ENCODE measurements at regions not wholly inside any gene's neighbourhood (a gene's known extent, or its start where the extent isn't known, plus 50 kb on each side); places are given as distances from the start of the nearest gene placed in this dataset.
A peak's percentile ranks its signal among the peaks of the same experiment; 100 is the strongest.

DNA sequence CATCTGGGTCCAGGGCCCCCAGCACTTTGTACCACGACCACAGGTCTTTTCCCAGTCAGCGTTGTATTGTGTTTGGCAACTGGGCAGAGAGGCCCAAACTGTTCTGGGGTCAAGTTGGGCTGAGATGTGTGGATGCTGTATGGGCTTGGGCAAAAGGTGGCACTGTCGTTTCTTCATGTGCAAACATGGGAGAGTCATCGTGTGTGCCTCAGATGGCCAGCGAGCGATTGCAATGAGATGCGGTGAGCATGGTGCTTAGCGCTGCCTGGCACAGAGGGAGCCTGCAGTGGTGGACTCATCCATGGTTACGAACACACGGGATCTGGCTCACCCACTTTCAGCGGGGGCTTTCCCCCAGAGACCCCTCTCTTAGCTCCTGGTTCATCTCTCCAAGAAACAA lies 120.4 kb upstream of the SORCS3 start:
- H2AK5ac ChIP-seq (ENCODE audit: low read length), result no peak overlapping the region
- no peak overlapping the region for H3K23ac ChIP-seq (ENCODE audit: low read length)
- no CpG with 5 or more reads among the region's 11 CpGs for WGBS (ENCODE audit: extremely low coverage, insufficient coverage, insufficient read length)
- no peaks in the 10 kb centered on the region for H3K4me1 ChIP-seq (ENCODE audit: control insufficient read depth in 1 of 2, insufficient read depth in 2 of 2, low read length in 2 of 2)
- no peak overlapping the region for H4K12ac ChIP-seq (ENCODE audit: low read depth, low read length)
- no peak overlapping the region for H3K14ac ChIP-seq (ENCODE audit: low read length)
- no peak overlapping the region for H3K27ac ChIP-seq (ENCODE audit: low read depth, low read length)
- H3K79me1 ChIP-seq (ENCODE audit: low read length), result no peaks in the 10 kb centered on the region
- no peak overlapping the region for H3K4me2 ChIP-seq (ENCODE audit: low read length)
- no peak overlapping the region for H2AFZ ChIP-seq (ENCODE audit: insufficient read depth, low read length, poor library complexity)
- peaks cover 2% of the 10 kb centered on the region for H3K9me3 ChIP-seq (ENCODE audit: insufficient read depth, low read depth, low read length)
- no peak overlapping the region for H4K8ac ChIP-seq (ENCODE audit: low read depth, low read length)
- no peak for DNase-seq
- no peak overlapping the region for H3K9ac ChIP-seq (ENCODE audit: low read length)
- H2BK12ac ChIP-seq (ENCODE audit: low read length), result no peak overlapping the region
- H2BK120ac ChIP-seq (ENCODE audit: insufficient read depth, low read length, poor library complexity), result no peak overlapping the region
- no peak overlapping the region for H2BK5ac ChIP-seq (ENCODE audit: low read depth, low read length, poor library complexity)
- no peaks in the 10 kb centered on the region for H3K79me2 ChIP-seq (ENCODE audit: control insufficient read depth, insufficient read depth, low read length, poor library complexity)
- peak overlapping the region; percentile 31 for H3K4me3 ChIP-seq (ENCODE audit: low read depth, low read length)
- H3K36me3 ChIP-seq (ENCODE audit: control insufficient read depth in 1 of 2, insufficient read depth in 2 of 2, low read length in 2 of 2), result no peaks in the 10 kb centered on the region
- no peak overlapping the region for H3K18ac ChIP-seq (ENCODE audit: low read length)
- H3K4ac ChIP-seq (ENCODE audit: low read depth, low read length), result no peak overlapping the region
- no peaks in the 10 kb centered on the region for H3K27me3 ChIP-seq (ENCODE audit: insufficient read depth, low read length)
- H4K91ac ChIP-seq (ENCODE audit: low read depth, low read length), result no peak overlapping the region

- Histone ChIP-seq H3K36me3 (ENCODE audit: control insufficient read depth in 1 of 2, insufficient read depth in 2 of 2, low read length in 2 of 2) (no peaks in the 10 kb centered on the region), H3K79me2 (ENCODE audit: control insufficient read depth, insufficient read depth, low read length, poor library complexity) (no peaks in the 10 kb centered on the region), H3K27me3 (ENCODE audit: insufficient read depth, low read length) (no peaks in the 10 kb centered on the region), H3K4me2 (ENCODE audit: low read length) (no peak overlapping the region), H3K4me3 (ENCODE audit: low read depth, low read length) (no peak overlapping the region), H3K23ac (ENCODE audit: low read length) (no peak overlapping the region), H3K4ac (ENCODE audit: low read depth, low read length) (no peak overlapping the region), H2BK120ac (ENCODE audit: insufficient read depth, low read length, poor library complexity) (no peak overlapping the region), H2BK5ac (ENCODE audit: low read depth, low read length, poor library complexity) (no peak overlapping the region), H4K91ac (ENCODE audit: low read depth, low read length) (no peak overlapping the region), H2BK12ac (ENCODE audit: low read length) (no peak overlapping the region), H3K9ac (ENCODE audit: low read length) (no peak overlapping the region), H2AK5ac (ENCODE audit: low read length) (no peak overlapping the region), H4K12ac (ENCODE audit: low read depth, low read length) (no peak overlapping the region), H3K18ac (ENCODE audit: low read length) (no peak overlapping the region), H2AFZ (ENCODE audit: insufficient read depth, low read length, poor library complexity) (no peak overlapping the region), H3K14ac (ENCODE audit: low read length) (no peak overlapping the region), H3K27ac (ENCODE audit: low read depth, low read length) (no peak overlapping the region), H3K4me1 (ENCODE audit: control insufficient read depth in 1 of 2, insufficient read depth in 2 of 2, low read length in 2 of 2) (no peaks in the 10 kb centered on the region), H3K79me1 (ENCODE audit: low read length) (no peaks in the 10 kb centered on the region), H4K8ac (ENCODE audit: low read depth, low read length) (no peak overlapping the region), H3K9me3 (ENCODE audit: insufficient read depth, low read depth, low read length) (peaks cover 4% of the 10 kb centered on the region)
- WGBS (ENCODE audit: extremely low coverage, insufficient coverage, insufficient read length), result no CpG with 5 or more reads among the region's 9 CpGs
- no peak for DNase-seq
Measured at GRCh38 chr10:104521901-104522694, 119.0 kb upstream of the SORCS3 start.

GRCh38 chr10:104526188-104526587 lies 114.9 kb upstream of the SORCS3 start:
- no CpG with 5 or more reads among the region's 2 CpGs for WGBS (ENCODE audit: extremely low coverage, insufficient coverage, insufficient read length)
- Histone ChIP-seq H3K27ac (ENCODE audit: low read depth, low read length) (no peak overlapping the region), H3K36me3 (ENCODE audit: control insufficient read depth in 1 of 2, insufficient read depth in 2 of 2, low read length in 2 of 2) (no peaks in the 10 kb centered on the region)

DNA sequence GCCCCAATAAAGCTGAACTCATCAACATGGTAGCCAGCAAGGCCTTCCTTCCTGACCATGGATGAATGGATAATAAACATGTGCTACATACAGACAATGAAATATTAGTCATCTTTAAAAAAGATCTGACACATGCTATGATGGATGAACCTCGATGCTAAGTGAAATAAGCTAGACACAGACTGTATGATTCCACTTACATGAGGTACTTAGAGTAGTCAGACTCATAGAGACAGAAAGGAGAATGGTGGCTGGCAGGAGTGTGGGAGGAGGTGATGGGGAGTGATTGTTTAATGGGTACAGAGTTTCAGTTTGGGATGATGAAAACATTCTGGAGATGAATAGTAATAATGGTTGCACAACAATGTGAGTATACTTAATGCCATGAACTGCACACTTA lies 114.1 kb upstream of the SORCS3 start:
- no CpG with 5 or more reads among the region's 1 CpG for WGBS (ENCODE audit: extremely low coverage, insufficient coverage, insufficient read length)
- Histone ChIP-seq H3K4me1 (ENCODE audit: control insufficient read depth in 1 of 2, insufficient read depth in 2 of 2, low read length in 2 of 2) (no peaks in the 10 kb centered on the region), H3K4me2 (ENCODE audit: low read length) (no peak overlapping the region), H4K12ac (ENCODE audit: low read depth, low read length) (no peak overlapping the region), H2BK5ac (ENCODE audit: low read depth, low read length, poor library complexity) (no peak overlapping the region), H3K9ac (ENCODE audit: low read length) (no peak overlapping the region), H3K79me1 (ENCODE audit: low read length) (no peaks in the 10 kb centered on the region), H2BK120ac (ENCODE audit: insufficient read depth, low read length, poor library complexity) (no peak overlapping the region), H3K14ac (ENCODE audit: low read length) (no peak overlapping the region), H3K27ac (ENCODE audit: low read depth, low read length) (no peak overlapping the region), H2BK12ac (ENCODE audit: low read length) (no peak overlapping the region), H3K27me3 (ENCODE audit: insufficient read depth, low read length) (no peaks in the 10 kb centered on the region), H3K23ac (ENCODE audit: low read length) (no peak overlapping the region), H4K8ac (ENCODE audit: low read depth, low read length) (no peak overlapping the region), H2AFZ (ENCODE audit: insufficient read depth, low read length, poor library complexity) (no peak overlapping the region), H3K18ac (ENCODE audit: low read length) (no peak overlapping the region), H3K9me3 (ENCODE audit: insufficient read depth, low read depth, low read length) (peaks cover 2% of the 10 kb centered on the region), H3K79me2 (ENCODE audit: control insufficient read depth, insufficient read depth, low read length, poor library complexity) (no peaks in the 10 kb centered on the region), H3K4me3 (ENCODE audit: low read depth, low read length) (no peak overlapping the region), H3K36me3 (ENCODE audit: control insufficient read depth in 1 of 2, insufficient read depth in 2 of 2, low read length in 2 of 2) (no peaks in the 10 kb centered on the region), H3K4ac (ENCODE audit: low read depth, low read length) (no peak overlapping the region), H2AK5ac (ENCODE audit: low read length) (no peak overlapping the region), H4K91ac (ENCODE audit: low read depth, low read length) (no peak overlapping the region)
- DNase-seq, result no peak

More at GRCh38 chr10:104526188-104526587, 114.9 kb upstream of the SORCS3 start:
- Histone ChIP-seq H4K12ac (ENCODE audit: low read depth, low read length) (no peak overlapping the region), H3K27me3 (ENCODE audit: insufficient read depth, low read length) (no peaks in the 10 kb centered on the region), H3K9me3 (ENCODE audit: insufficient read depth, low read depth, low read length) (peaks cover 2% of the 10 kb centered on the region), H3K23ac (ENCODE audit: low read length) (no peak overlapping the region), H2BK12ac (ENCODE audit: low read length) (no peak overlapping the region), H3K9ac (ENCODE audit: low read length) (no peak overlapping the region), H2BK120ac (ENCODE audit: insufficient read depth, low read length, poor library complexity) (no peak overlapping the region), H3K4ac (ENCODE audit: low read depth, low read length) (no peak overlapping the region), H3K14ac (ENCODE audit: low read length) (no peak overlapping the region), H3K79me2 (ENCODE audit: control insufficient read depth, insufficient read depth, low read length, poor library complexity) (no peaks in the 10 kb centered on the region), H4K91ac (ENCODE audit: low read depth, low read length) (no peak overlapping the region), H3K4me1 (ENCODE audit: control insufficient read depth in 1 of 2, insufficient read depth in 2 of 2, low read length in 2 of 2) (no peaks in the 10 kb centered on the region), H2BK5ac (ENCODE audit: low read depth, low read length, poor library complexity) (no peak overlapping the region), H3K4me2 (ENCODE audit: low read length) (no peak overlapping the region), H3K18ac (ENCODE audit: low read length) (no peak overlapping the region), H2AK5ac (ENCODE audit: low read length) (no peak overlapping the region), H3K79me1 (ENCODE audit: low read length) (no peaks in the 10 kb centered on the region), H4K8ac (ENCODE audit: low read depth, low read length) (no peak overlapping the region), H2AFZ (ENCODE audit: insufficient read depth, low read length, poor library complexity) (no peak overlapping the region), H3K4me3 (ENCODE audit: low read depth, low read length) (no peak overlapping the region)
- no peak for DNase-seq

Measured in trophoblast cell (in vitro differentiated cells and primary cell).